ENCODE measurements at regions not wholly inside any gene's neighbourhood (a gene's known extent, or its start where the extent isn't known, plus 50 kb on each side); places are given as distances from the start of the nearest gene placed in this dataset.

DNA sequence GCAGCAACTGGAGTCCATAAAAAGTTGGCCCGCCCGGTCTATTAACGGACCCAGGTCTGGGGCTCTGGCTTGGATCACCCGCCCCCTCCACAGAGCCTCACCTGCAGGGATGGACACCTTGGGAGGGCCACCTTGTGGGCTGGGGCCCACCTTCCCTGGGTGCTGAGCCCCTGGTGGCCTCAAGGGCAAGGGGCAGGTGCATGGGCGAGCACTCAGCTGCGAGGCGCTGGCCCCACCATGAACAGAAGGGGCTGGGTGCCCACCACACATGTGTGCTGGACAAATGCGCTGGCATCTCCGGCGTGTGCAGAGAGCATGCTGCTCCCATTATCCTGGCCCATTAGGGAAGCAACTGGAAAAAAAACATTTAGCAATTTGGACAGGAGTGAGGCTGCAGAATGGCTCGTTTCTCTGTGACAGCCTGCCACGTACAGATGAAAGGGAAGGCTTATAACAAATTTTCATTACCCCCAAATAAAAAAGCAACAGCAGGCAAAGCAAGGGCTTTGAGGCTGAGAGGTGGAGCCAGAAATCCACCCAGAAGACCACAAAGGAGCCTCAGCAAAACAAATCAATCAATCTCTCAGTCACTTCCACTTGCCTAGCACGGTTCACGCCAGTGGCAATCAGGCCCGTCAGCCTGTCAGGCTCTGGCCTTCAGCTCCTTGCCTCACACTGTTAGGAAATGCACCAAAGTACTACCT lies 253.1 kb upstream of the ZNF521 start:
- Histone ChIP-seq H3K9me3 (ENCODE audit: control insufficient read depth in 5 of 5, low read length in 5 of 5) (no peaks in the 10 kb centered on the region), H3K9ac (ENCODE audit: low read length in 5 of 5) (no peak overlapping the region), H3K4me1 (ENCODE audit: control insufficient read depth in 5 of 5, insufficient read depth in 5 of 5, low read length in 5 of 5) (no peaks in the 10 kb centered on the region), H3K27me3 (ENCODE audit: control insufficient read depth in 5 of 5, insufficient read depth in 4 of 5, low read length in 5 of 5) (peaks cover 0 to 4% (median 0%) of the 10 kb centered on the region in 5 donors), H3K4me3 (ENCODE audit: low read depth in 1 of 5, low read length in 5 of 5) (no peak overlapping the region), H3K36me3 (ENCODE audit: control insufficient read depth in 5 of 5, insufficient read depth in 5 of 5, low read length in 5 of 5) (no peaks in the 10 kb centered on the region), H3K27ac (ENCODE audit: low read depth, low read length) (no peak overlapping the region)

DNA sequence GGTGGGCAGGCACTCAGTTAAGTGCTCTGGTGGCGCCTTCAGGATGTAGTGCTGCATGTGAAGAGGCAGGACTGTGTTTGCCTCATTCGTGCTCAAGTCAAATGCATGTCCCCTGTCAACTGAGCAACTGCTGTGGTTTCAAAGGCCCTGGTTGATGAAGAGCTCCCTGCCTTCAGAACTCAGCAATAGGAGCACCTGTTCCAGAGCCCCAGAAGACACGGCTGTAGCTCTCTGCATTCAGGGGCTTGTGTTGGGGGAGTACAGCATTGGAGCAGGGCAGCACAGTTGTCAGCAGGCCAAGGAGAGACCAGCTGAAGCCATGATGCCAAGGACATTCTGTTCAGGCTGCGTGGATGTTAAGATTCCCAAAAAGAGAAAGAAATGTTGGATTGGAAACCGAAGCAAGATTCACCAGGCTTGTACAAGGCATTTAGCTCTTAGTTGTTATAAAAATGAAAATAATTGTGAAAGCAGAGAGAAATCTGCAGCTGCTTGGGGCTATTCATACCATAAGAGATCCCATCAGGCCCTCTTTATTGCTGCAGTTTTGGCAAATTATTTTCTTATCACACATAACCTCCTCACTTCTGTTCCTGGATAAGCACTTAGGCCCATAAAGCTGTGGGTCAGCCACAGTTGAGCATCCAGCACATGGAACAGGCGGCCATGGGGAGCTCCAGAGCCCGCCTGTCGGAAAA lies 252.4 kb upstream of the ZNF521 start:
- H3K27ac ChIP-seq (ENCODE audit: low read depth, low read length): no peak overlapping the region
- peaks cover 0 to 4% (median 0%) of the 10 kb centered on the region in 5 donors for H3K27me3 ChIP-seq (ENCODE audit: control insufficient read depth in 5 of 5, insufficient read depth in 4 of 5, low read length in 5 of 5)
- no peaks in the 10 kb centered on the region for H3K4me1 ChIP-seq (ENCODE audit: control insufficient read depth in 5 of 5, insufficient read depth in 5 of 5, low read length in 5 of 5)
- no peak overlapping the region for H3K4me3 ChIP-seq (ENCODE audit: low read depth in 1 of 5, low read length in 5 of 5)
- no peaks in the 10 kb centered on the region for H3K36me3 ChIP-seq (ENCODE audit: control insufficient read depth in 5 of 5, insufficient read depth in 5 of 5, low read length in 5 of 5)
- no peak overlapping the region for H3K9ac ChIP-seq (ENCODE audit: low read length in 5 of 5)
- H3K9me3 ChIP-seq (ENCODE audit: control insufficient read depth in 5 of 5, low read length in 5 of 5): no peaks in the 10 kb centered on the region

DNA sequence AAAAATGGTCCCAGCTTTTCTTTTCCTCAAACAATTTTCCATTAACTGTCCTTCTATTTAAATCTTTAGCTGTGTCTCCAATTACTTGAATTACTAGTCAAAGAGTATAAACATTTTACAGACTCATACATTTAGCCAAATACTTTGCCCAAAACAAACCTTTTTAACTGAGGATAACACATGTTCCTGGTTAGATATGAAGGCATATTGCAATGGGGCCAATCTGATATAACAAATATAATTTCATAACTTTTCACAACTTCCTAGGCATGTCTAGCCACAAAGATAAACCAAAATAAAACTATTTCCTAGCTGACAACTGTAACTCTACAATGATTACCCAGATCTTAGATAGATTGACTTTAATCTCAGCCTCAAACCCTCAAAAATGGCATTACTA lies 247.5 kb upstream of the ZNF521 start:
- Histone ChIP-seq H3K9ac (ENCODE audit: low read length in 5 of 5) (no peak overlapping the region), H3K27me3 (ENCODE audit: control insufficient read depth in 5 of 5, insufficient read depth in 4 of 5, low read length in 5 of 5) (peaks cover 0 to 4% (median 3%) of the 10 kb centered on the region in 5 donors), H3K4me3 (ENCODE audit: low read depth in 1 of 5, low read length in 5 of 5) (no peak overlapping the region), H3K27ac (ENCODE audit: low read depth, low read length) (no peak overlapping the region), H3K36me3 (ENCODE audit: control insufficient read depth in 5 of 5, insufficient read depth in 5 of 5, low read length in 5 of 5) (no peaks in the 10 kb centered on the region), H3K9me3 (ENCODE audit: control insufficient read depth in 5 of 5, low read length in 5 of 5) (no peaks in the 10 kb centered on the region), H3K4me1 (ENCODE audit: control insufficient read depth in 5 of 5, insufficient read depth in 5 of 5, low read length in 5 of 5) (no peaks in the 10 kb centered on the region)

DNA sequence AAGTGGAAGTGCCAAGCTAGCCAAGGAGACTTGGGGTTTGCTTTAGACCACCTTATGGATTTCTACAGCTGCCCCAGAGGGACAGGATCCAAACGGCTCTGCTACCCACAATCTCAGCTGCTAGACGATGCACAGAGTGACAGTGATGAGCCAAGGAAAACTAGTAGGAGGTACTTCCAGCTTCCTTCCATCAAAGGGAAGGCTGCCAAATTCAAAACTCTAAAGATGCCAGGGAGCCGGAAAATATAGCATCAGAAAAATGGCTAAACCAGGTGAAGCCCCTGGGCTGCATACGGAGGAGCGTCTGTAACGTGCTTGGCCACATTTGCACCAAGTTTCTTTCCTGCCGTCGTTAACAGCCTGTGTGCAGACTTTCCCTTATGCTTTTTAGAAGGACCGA lies 245.5 kb upstream of the ZNF521 start:
- peaks cover 0 to 4% (median 3%) of the 10 kb centered on the region in 5 donors for H3K27me3 ChIP-seq (ENCODE audit: control insufficient read depth in 5 of 5, insufficient read depth in 4 of 5, low read length in 5 of 5)
- no peak overlapping the region for H3K9ac ChIP-seq (ENCODE audit: low read length in 5 of 5)
- no peaks in the 10 kb centered on the region for H3K36me3 ChIP-seq (ENCODE audit: control insufficient read depth in 5 of 5, insufficient read depth in 5 of 5, low read length in 5 of 5)

DNA sequence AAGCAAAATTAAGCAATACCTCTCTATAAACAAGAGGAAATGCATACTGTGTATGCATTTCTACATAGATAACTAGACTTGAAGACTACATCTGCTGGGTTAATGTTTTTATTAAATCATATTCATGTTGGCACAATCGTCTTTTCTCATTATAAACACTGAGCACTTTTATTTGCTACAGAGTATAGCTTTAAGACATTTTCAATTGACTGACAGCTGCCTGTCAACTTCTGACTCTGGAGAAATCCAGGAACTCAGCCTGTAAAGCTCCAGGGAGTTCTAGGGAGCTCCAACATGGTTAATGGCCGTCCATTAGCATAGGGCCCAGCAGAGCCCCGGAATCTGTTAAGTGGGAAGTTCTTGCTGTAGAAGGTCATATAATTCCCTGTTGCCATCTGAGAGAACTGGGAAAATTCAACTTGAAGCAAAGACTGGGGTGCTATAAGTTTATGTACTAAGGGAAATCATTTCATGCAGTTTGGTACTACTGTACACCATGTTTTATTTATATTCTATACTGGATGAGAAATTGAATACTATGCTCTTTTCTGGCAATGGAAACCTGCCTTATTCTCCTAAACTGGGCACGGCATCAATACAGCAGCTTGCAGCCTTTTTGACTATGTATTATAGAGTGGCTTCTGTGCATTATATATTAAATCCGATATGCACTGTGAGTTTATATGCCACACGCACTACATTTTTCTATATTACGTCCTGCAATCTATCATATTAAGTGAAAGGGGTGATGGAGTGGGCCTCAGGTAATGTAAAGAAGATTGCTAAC lies 243.5 kb upstream of the ZNF521 start:
- Histone ChIP-seq H3K4me1 (ENCODE audit: control insufficient read depth in 5 of 5, insufficient read depth in 5 of 5, low read length in 5 of 5) (no peaks in the 10 kb centered on the region), H3K9me3 (ENCODE audit: control insufficient read depth in 5 of 5, low read length in 5 of 5) (no peaks in the 10 kb centered on the region), H3K36me3 (ENCODE audit: control insufficient read depth in 5 of 5, insufficient read depth in 5 of 5, low read length in 5 of 5) (no peaks in the 10 kb centered on the region), H3K9ac (ENCODE audit: low read length in 5 of 5) (no peak overlapping the region), H3K27me3 (ENCODE audit: control insufficient read depth in 5 of 5, insufficient read depth in 4 of 5, low read length in 5 of 5) (peaks cover 0 to 4% (median 0%) of the 10 kb centered on the region in 5 donors), H3K27ac (ENCODE audit: low read depth, low read length) (no peak overlapping the region), H3K4me3 (ENCODE audit: low read depth in 1 of 5, low read length in 5 of 5) (no peak overlapping the region)

More for the DNA sequence above, 245.5 kb upstream of the ZNF521 start:
- Histone ChIP-seq H3K4me1 (ENCODE audit: control insufficient read depth in 5 of 5, insufficient read depth in 5 of 5, low read length in 5 of 5) (no peaks in the 10 kb centered on the region), H3K4me3 (ENCODE audit: low read depth in 1 of 5, low read length in 5 of 5) (no peak overlapping the region), H3K27ac (ENCODE audit: low read depth, low read length) (no peak overlapping the region), H3K9me3 (ENCODE audit: control insufficient read depth in 5 of 5, low read length in 5 of 5) (no peaks in the 10 kb centered on the region)

GRCh38 chr18:25594351-25594750 lies 242.4 kb upstream of the ZNF521 start:
- Histone ChIP-seq H3K4me1 (ENCODE audit: control insufficient read depth in 5 of 5, insufficient read depth in 5 of 5, low read length in 5 of 5) (no peaks in the 10 kb centered on the region), H3K4me3 (ENCODE audit: low read depth in 1 of 5, low read length in 5 of 5) (no peak overlapping the region), H3K27me3 (ENCODE audit: control insufficient read depth in 5 of 5, insufficient read depth in 4 of 5, low read length in 5 of 5) (peaks cover 0 to 4% (median 0%) of the 10 kb centered on the region in 5 donors), H3K27ac (ENCODE audit: low read depth, low read length) (no peak overlapping the region), H3K9me3 (ENCODE audit: control insufficient read depth in 5 of 5, low read length in 5 of 5) (no peaks in the 10 kb centered on the region), H3K9ac (ENCODE audit: low read length in 5 of 5) (no peak overlapping the region), H3K36me3 (ENCODE audit: control insufficient read depth in 5 of 5, insufficient read depth in 5 of 5, low read length in 5 of 5) (no peaks in the 10 kb centered on the region)

DNA sequence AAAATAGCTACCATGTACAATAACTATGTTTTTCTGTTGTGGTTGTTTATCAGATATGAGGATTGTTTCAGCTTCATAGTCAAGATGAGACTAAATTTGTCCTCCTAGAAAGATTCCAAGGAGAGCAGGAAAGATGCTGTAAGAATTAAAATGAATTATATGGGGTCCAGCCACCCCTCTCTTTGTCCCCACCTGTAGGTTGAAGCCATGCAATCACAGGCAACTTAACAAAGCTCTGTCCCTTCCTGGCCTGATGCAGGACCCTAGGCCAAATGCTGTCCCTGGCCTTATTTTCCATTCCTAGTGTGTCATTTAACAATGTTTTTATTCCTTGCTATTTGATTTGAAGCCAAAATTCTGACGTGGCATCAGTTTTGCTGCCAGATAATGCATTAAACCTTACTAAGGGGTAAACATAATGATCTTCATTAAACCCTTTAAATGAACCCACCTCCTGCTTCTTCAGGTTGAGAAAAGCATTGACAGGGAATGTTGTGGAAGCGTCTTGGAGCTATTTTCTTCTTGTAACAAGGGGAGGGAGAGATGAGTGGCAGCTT lies 240.9 kb upstream of the ZNF521 start:
- no peak overlapping the region for H3K4me3 ChIP-seq (ENCODE audit: low read depth in 1 of 5, low read length in 5 of 5)

DNA sequence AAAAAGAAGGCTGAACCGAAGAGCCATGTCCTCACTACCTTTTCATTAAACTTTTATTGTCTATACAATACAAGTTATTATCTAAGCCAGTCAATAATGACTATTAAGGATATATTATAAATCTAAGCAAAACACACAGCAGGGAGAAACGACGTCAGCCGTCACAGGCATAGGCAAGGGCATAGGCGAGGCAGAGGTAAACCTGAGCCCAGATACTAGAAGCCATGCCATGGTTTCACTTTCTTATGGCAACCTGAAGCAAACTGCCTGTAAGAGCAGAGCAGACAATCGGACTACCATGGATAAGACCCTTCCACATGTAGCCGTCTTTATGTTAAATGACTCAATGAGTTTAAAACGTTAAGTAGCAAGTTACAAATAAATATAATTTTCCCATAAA lies 238.5 kb upstream of the ZNF521 start:
- H3K9ac ChIP-seq (ENCODE audit: low read length in 5 of 5): no peak overlapping the region
- no peaks in the 10 kb centered on the region for H3K36me3 ChIP-seq (ENCODE audit: control insufficient read depth in 5 of 5, insufficient read depth in 5 of 5, low read length in 5 of 5)
- peaks cover 6 to 17% (median 7%) of the 10 kb centered on the region in 5 donors for H3K9me3 ChIP-seq (ENCODE audit: control insufficient read depth in 5 of 5, low read length in 5 of 5)
- no peaks in the 10 kb centered on the region for H3K4me1 ChIP-seq (ENCODE audit: control insufficient read depth in 5 of 5, insufficient read depth in 5 of 5, low read length in 5 of 5)
- H3K27me3 ChIP-seq (ENCODE audit: control insufficient read depth in 5 of 5, insufficient read depth in 4 of 5, low read length in 5 of 5): no peaks in the 10 kb centered on the region
- no peak overlapping the region for H3K4me3 ChIP-seq (ENCODE audit: low read depth in 1 of 5, low read length in 5 of 5)
- no peak overlapping the region for H3K27ac ChIP-seq (ENCODE audit: low read depth, low read length)

More for the DNA sequence above, 240.9 kb upstream of the ZNF521 start:
- Histone ChIP-seq H3K9ac (ENCODE audit: low read length in 5 of 5) (no peak overlapping the region), H3K36me3 (ENCODE audit: control insufficient read depth in 5 of 5, insufficient read depth in 5 of 5, low read length in 5 of 5) (no peaks in the 10 kb centered on the region), H3K9me3 (ENCODE audit: control insufficient read depth in 5 of 5, low read length in 5 of 5) (peaks cover 6 to 10% (median 7%) of the 10 kb centered on the region in 5 donors), H3K27ac (ENCODE audit: low read depth, low read length) (no peak overlapping the region), H3K4me1 (ENCODE audit: control insufficient read depth in 5 of 5, insufficient read depth in 5 of 5, low read length in 5 of 5) (no peaks in the 10 kb centered on the region), H3K27me3 (ENCODE audit: control insufficient read depth in 5 of 5, insufficient read depth in 4 of 5, low read length in 5 of 5) (peaks cover 0 to 3% (median 0%) of the 10 kb centered on the region in 5 donors)

DNA sequence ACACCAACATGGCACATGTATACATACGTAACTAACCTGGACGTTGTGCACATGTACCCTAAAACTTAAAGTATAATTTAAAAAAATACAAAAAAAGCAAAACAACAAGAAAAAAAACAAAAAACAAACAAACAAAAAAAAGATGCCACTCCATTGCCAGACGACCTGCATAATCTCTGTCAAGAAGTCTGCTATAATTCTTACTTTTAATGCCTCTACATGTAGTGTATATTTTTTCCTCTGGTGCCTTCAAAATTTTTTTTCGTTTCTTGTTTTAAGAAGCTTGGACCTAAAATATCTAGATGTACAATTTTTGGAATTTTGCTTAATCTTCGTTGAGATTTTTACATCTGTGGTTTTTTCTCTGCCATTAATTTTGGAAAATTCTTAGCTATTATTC lies 235.6 kb upstream of the ZNF521 start:
- no peak overlapping the region for H3K9ac ChIP-seq (ENCODE audit: low read length in 5 of 5)

More for the DNA sequence above, 235.6 kb upstream of the ZNF521 start:
- H3K36me3 ChIP-seq (ENCODE audit: control insufficient read depth in 5 of 5, insufficient read depth in 5 of 5, low read length in 5 of 5): no peaks in the 10 kb centered on the region
- H3K4me1 ChIP-seq (ENCODE audit: control insufficient read depth in 5 of 5, insufficient read depth in 5 of 5, low read length in 5 of 5): no peaks in the 10 kb centered on the region
- H3K9me3 ChIP-seq (ENCODE audit: control insufficient read depth in 5 of 5, low read length in 5 of 5): peaks cover 6 to 17% (median 7%) of the 10 kb centered on the region in 5 donors
- no peak overlapping the region for H3K27ac ChIP-seq (ENCODE audit: low read depth, low read length)
- H3K27me3 ChIP-seq (ENCODE audit: control insufficient read depth in 5 of 5, insufficient read depth in 4 of 5, low read length in 5 of 5): no peaks in the 10 kb centered on the region
- H3K4me3 ChIP-seq (ENCODE audit: low read depth in 1 of 5, low read length in 5 of 5): no peak overlapping the region

Measured in subcutaneous abdominal adipose tissue (tissue), 5 donors.